GM19025 (cell line): ENCODE measurements at regions not wholly inside any gene's neighbourhood (a gene's known extent, or its start where the extent isn't known, plus 50 kb on each side); places are given as distances from the start of the nearest gene placed in this dataset.

Source experiments
- ATAC-seq: cut with Tn5 transposase; IDR thresholded peaks from one replicate; pipeline ENCODE4 v1.9.1; 2021; ENCODE audit warnings: mild to moderate bottlenecking, low read depth, moderate library complexity; ENCODE audit not compliant: unreplicated experiment

- ATAC-seq: no peak
Measured at GRCh38 chr6:40706178-40706577, 119.0 kb upstream of the LRFN2 start.

DNA sequence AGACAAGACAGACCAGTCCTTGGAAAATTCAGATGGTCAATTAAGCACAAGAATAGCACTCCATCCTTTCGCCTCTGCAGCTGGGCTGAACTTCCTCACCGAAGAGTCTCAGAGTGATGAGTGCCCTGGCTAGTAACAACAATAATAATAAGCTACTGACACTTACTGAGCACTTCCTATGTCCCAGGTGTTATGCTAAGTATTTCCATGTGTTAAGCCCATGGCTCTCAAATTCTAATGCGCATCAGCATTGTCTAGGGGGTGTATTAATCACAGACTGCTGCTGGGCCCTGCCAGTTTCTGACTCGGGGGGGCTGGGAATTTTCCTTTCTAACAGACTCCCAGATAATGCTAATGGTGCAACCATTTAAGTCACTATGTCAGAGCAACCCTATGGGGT is 118.2 kb upstream of the LRFN2 start:
- no peak for ATAC-seq

- ATAC-seq: no peak
Measured at GRCh38 chr6:40701352-40702007, 114.3 kb upstream of the LRFN2 start.

GRCh38 chr6:40700006-40700580 is 112.9 kb upstream of the LRFN2 start:
- no peak for ATAC-seq

DNA sequence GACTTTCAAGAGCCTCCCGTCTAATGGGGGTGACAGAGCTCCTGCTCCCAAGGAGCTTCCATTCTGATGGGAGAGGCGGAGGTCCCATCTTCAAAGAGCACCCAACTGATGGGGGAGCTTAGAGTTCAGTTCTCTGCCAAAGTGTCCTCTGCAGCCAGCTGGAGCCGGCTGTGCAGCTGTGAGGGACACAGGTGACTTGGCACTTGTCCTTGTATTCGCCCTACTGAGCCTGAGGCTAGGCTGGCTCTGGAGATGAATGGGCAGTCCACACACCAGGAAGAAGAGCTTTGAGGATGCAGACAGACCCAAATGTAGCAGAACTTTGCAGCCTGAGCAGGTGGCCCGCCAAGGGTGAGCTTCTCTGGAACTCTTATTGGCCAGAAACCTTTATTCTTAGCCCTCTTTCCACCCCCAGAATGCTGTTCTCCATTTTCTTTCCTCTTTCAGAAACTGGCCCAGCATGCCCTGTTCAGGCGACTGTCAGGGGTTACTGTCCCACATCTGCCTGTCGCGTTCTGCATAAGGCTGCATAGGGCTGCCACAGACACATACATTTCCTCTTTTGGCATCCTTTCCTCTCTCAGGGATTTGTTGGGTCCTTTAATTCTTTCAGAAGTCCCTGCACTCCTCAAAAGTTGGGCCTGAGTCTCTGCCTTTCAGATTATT is 108.7 kb upstream of the LRFN2 start:
- ATAC-seq: no peak

GRCh38 chr6:40695114-40695513 is 108.0 kb upstream of the LRFN2 start:
- no peak for ATAC-seq

DNA sequence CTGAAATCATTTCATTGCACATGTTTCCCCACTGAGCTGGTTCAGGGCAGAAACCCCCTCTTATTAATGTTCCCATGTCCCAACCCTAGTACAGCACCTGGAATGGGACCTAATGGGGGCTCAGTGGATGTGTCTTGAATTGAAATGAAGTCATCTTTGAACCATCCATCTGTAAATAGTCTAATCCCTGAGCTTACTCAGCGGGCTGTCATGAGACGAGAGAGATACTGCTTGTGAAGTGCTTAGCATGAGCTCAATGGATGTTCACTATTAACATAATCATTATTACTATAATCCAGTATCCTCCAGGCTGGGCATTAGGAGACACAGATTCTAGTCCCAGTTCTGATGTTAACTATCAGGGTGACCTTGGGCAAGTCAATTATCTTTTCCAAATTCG is 106.6 kb upstream of the LRFN2 start:
- ATAC-seq: no peak

DNA sequence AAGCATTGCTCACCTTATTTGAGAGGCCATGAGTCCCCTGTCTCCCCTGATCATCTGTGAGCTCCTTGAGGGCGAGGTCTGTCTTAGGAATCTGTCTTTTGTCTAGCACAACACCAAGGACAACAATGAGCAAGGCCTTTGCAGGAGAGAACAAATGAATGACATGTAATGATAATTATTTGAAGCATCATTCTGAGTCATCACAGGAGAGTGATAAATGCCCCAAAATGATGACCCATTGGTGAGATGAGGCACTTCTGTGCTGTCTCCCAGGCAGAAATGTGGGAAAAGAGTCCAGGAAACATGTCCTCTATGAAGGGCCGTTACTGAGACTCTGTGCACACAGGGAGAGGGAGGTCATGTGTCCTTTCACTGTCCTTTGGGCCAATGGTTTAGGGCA is 105.2 kb upstream of the LRFN2 start:
- no peak for ATAC-seq

GRCh38 chr6:40689185-40689584 is 102.0 kb upstream of the LRFN2 start:
- no peak for ATAC-seq

- no peak for ATAC-seq
Measured at GRCh38 chr6:40688214-40688761, 101.1 kb upstream of the LRFN2 start.

DNA sequence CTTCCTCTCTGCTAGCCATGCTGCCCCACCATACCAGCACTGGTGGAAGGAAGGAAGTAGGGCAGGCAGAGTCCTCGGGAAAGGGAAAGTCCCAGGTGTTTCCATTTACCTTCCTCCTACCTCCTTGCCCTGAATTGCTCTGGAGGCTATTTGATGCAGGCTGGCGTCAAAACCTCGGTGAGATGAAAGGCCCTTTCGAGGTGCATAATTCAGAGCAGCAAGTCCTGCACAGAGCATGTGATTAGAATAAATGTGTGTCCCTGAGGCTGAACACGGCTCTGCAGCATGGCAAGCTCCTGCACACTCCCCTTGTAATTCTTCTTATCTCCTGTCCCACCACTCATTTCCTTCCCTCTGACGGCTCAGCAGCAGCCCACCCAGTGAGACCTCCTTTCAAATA is 98.7 kb upstream of the LRFN2 start:
- ATAC-seq: no peak

- ATAC-seq: no peak
Measured at GRCh38 chr6:40681622-40682021, 94.5 kb upstream of the LRFN2 start.

DNA sequence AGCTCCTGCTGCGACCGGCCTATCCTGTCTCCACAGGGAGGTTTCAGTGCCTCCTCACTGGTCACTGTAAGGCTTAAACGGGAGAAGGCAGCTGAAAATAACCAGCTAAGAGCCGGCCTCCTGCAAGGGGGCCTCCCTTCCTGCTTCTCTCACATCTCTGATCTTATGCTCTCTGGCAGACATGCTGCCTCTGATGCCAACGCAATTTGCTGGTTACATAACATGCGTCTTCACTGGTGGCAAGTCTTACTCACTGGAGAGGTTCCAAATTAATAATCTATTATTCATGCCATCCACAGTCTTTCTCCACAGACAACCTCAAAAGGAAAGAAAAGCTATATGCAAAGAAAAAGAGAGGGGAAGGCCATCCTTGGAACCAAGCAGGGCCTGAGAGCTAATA is 91.8 kb upstream of the LRFN2 start:
- no peak for ATAC-seq

GRCh38 chr6:40674170-40674569 is 87.0 kb upstream of the LRFN2 start:
- no peak for ATAC-seq

DNA sequence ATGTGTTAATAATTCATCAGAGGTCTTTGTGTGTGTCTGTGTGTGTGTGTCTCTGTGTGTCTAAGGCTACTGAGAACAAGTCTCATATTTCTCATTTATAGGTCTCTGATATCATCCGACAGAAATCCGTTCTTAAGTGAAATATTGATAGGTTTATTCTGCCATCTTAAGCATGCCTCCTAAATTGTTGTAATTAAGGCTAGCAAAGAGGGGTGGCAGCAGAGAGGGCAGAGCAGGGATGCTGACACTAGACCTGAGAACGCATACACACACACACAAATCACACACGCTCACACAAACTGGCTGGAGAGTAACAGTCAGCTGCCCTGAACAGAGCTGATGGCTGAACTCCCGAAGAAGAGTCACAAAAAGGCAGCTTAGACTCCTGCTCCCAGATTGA is 84.9 kb upstream of the LRFN2 start:
- no peak for ATAC-seq

GRCh38 chr6:40671694-40672050 is 84.5 kb upstream of the LRFN2 start:
- no peak for ATAC-seq

DNA sequence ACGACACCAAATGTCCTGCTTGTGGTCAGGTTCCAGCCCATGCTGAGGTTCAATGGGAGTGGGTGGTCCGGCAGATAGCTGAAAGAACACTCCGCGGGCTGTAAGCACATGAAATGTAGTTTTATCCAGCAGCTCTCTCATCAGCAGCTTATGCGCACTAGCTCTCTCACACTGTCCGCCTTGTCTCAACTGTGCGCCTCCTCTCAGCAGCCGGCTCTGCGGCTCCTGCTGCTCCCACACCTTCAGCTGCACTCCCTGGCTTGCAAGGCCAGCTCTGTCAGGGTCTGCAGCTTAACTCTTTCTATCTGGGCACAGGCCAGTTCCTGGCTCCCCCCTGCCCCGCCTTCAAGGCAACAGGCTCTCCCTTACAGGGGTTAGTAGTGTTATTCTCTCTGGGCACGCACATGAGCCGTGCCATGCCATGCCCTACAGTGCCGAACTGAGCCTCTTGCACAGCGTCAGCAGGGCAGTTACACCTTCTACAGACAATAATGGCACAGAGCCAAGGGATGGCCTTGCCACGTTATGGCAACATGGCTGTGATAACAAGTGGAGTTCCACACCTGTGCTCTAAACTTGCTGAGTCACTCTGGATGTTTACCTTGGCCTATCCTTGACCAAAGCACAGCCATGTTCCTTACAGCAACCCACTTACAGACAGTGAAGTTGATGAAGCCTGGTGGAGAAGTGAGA is 84.0 kb upstream of the LRFN2 start:
- ATAC-seq: no peak

- no peak for ATAC-seq
Measured at GRCh38 chr6:40669343-40669742, 82.2 kb upstream of the LRFN2 start.

DNA sequence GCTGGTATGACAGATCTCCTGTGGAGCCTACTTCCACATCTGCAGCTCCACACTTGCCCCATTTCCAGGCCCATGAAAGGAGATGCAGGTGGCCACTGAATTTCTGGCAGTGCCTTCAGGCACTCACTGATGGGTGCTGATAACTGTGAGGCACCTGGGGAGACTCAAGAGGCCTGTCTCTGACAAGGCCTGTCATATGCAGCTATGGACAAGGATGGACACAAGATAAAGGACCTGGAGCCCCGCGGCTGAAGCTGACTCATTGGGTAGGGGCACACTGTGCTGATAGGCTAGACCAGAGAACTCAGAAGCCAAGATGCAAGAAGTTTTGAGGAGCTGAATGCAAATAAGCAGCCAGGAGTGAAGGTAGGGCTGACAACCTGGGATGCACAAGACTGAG is 81.0 kb upstream of the LRFN2 start:
- no peak for ATAC-seq

DNA sequence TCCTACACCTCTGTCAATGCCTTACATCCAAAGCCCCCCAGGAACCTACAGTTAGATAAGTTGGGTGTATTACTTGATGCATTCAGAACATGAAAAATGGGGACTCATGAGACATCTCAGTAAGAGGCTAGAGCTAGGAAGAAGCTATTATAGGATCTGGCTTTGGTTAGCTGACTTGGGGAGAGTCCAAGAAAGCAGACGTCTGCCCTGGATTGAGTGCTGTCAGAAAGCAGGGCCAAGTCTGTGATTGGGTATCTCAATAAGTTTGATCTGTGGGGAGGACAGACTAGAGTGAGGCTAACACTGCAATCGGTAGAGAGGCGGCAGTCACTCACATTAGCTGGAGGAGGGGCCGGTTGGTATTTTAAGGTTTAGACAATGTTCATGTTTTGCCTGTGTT is 79.4 kb upstream of the LRFN2 start:
- ATAC-seq: no peak

GRCh38 chr6:40661726-40662125 is 74.6 kb upstream of the LRFN2 start:
- ATAC-seq: no peak
